GM23338 (cell line): ENCODE measurements at regions not wholly inside any gene's neighbourhood (a gene's known extent, or its start where the extent isn't known, plus 50 kb on each side); places are given as distances from the start of the nearest gene placed in this dataset.

Experiments used
- ATAC-seq: fragments of 200-7000 bp; cut with Tn5 transposase; 3 replicates; pipeline ENCODE4 v1.9.1; 2020
- DNase-seq: peaks from one replicate; pipeline ENCODE4 v3.0.0-alpha.2; 2015; ENCODE audit warnings: low spot score
- H2AFZ ChIP-seq: fragments of 200-600 bp; sonication (generic); 2 replicates; pipeline ENCODE4 v1.8.0; 2016; ENCODE audit warnings: antibody characterized with exemption, mild to moderate bottlenecking, moderate library complexity
- H3F3A ChIP-seq: fragments of 200-600 bp; sonication (generic); replicated peaks from 2 replicates; pipeline ENCODE4 v1.8.0; 2017; ENCODE audit warnings: antibody characterized with exemption, mixed run types, low read depth
- H3K27ac ChIP-seq: fragments of 200-600 bp; sonication (generic); 2 replicates; pipeline ENCODE4 v1.6.1; 2016; ENCODE audit warnings: low read depth
- H3K27me3 ChIP-seq: fragments of 200-600 bp; sonication (generic); 2 replicates; pipeline ENCODE4 v1.8.0; 2016; ENCODE audit warnings: mild to moderate bottlenecking, mixed run types, moderate library complexity; ENCODE audit not compliant: insufficient read depth
- H3K36me3 ChIP-seq: fragments of 200-600 bp; sonication (generic); 2 replicates; pipeline ENCODE4 v1.8.0; 2016; ENCODE audit warnings: mild to moderate bottlenecking; ENCODE audit not compliant: insufficient read depth
- H3K4me1 ChIP-seq: fragments of 200-600 bp; sonication (generic); 2 replicates; pipeline ENCODE4 v1.8.0; 2016; ENCODE audit warnings: mild to moderate bottlenecking, moderate library complexity; ENCODE audit not compliant: insufficient read depth
- H3K4me2 ChIP-seq: fragments of 200-600 bp; sonication (generic); 2 replicates; pipeline ENCODE4 v1.7.1; 2017; ENCODE audit warnings: mixed run types
- H3K4me3 ChIP-seq: fragments of 200-600 bp; sonication (generic); 2 replicates; pipeline ENCODE4 v1.6.1; 2016; ENCODE audit warnings: mixed run types
- H3K79me2 ChIP-seq: fragments of 200-600 bp; sonication (generic); replicated peaks from 2 replicates; pipeline ENCODE4 v1.8.0; 2017; ENCODE audit warnings: mild to moderate bottlenecking; ENCODE audit not compliant: insufficient read depth
- H3K9me2 ChIP-seq: fragments of 200-600 bp; sonication (generic); 2 replicates; pipeline ENCODE4 v1.8.0; 2017; ENCODE audit not compliant: insufficient read depth
- H4K20me1 ChIP-seq: fragments of 200-600 bp; sonication (generic); replicated peaks from 2 replicates; pipeline ENCODE4 v1.8.0; 2017; ENCODE audit warnings: mild to moderate bottlenecking; ENCODE audit not compliant: insufficient read depth
- H3K27ac Mint-ChIP-seq: 2 replicates; pipeline ENCODE4 v1.8.0; 2020; ENCODE audit warnings: inconsistent platforms, mild to moderate bottlenecking, moderate library complexity, mixed read lengths
- H3K27me3 Mint-ChIP-seq: 3 replicates; pipeline ENCODE4 v1.8.0; 2022; ENCODE audit warnings: low read depth, mild to moderate bottlenecking, moderate library complexity, mixed read lengths, inconsistent platforms; ENCODE audit not compliant: insufficient read depth, poor library complexity
- H3K36me3 Mint-ChIP-seq: 3 replicates; pipeline ENCODE4 v1.8.0; 2021; ENCODE audit warnings: low read depth, mild to moderate bottlenecking, inconsistent platforms, moderate library complexity, mixed read lengths
- H3K4me1 Mint-ChIP-seq: 3 replicates; pipeline ENCODE4 v1.8.0; 2020; ENCODE audit warnings: mild to moderate bottlenecking, inconsistent platforms, mixed read lengths
- H3K4me3 Mint-ChIP-seq: 3 replicates; pipeline ENCODE4 v1.8.0; 2021; ENCODE audit warnings: moderate library complexity, mild to moderate bottlenecking, inconsistent platforms, mixed read lengths
- H3K9me3 Mint-ChIP-seq: 3 replicates; pipeline ENCODE4 v1.8.0; 2020; ENCODE audit warnings: moderate library complexity, mild to moderate bottlenecking, inconsistent platforms, mixed read lengths
- EZH2phosphoT487 ChIP-seq: fragments of 200-600 bp; sonication (generic); IDR thresholded peaks from one replicate; pipeline ENCODE4 v1.8.1; 2018; ENCODE audit warnings: antibody characterized with exemption; ENCODE audit not compliant: unreplicated experiment
- JUNB ChIP-seq: IDR thresholded peaks from one replicate; pipeline ENCODE4 v1.6.1; 2016; ENCODE audit warnings: antibody characterized with exemption; ENCODE audit not compliant: unreplicated experiment
- POLR2AphosphoS5 ChIP-seq: IDR thresholded peaks from 2 replicates; pipeline ENCODE4 v1.6.1; 2016; ENCODE audit warnings: antibody characterized with exemption, low read depth
- REST ChIP-seq: IDR thresholded peaks from one replicate; pipeline ENCODE4 v1.6.1; 2018; ENCODE audit warnings: antibody characterized with exemption; ENCODE audit not compliant: unreplicated experiment
- ZNF114 ChIP-seq: fragments of 250-450 bp; sonication (Bioruptor Pico); IDR thresholded peaks from 2 replicates; pipeline ENCODE4 v1.5.0; 2020; ENCODE audit warnings: mild to moderate bottlenecking, moderate library complexity
- ZNF331 ChIP-seq: fragments of 250-450 bp; sonication (Bioruptor Pico); IDR thresholded peaks from 2 replicates; pipeline ENCODE4 v1.5.0; 2020; ENCODE audit warnings: low read depth, mild to moderate bottlenecking, moderate library complexity
- ZNF462 ChIP-seq: fragments of 250-450 bp; sonication (Bioruptor Pico); IDR thresholded peaks from 2 replicates; pipeline ENCODE4 v1.5.0; 2020; ENCODE audit warnings: mild to moderate bottlenecking, moderate library complexity
- TF ChIP-seq, protein P1 (sequence below), 2 experiments: fragments of 200-600 bp in 1 of 2; sonication (generic) in 1 of 2; conservative IDR thresholded peaks; 2 replicates each; pipeline versions ENCODE4 v1.5.1 to v1.6.1; 2016 to 2017; ENCODE audit warnings: antibody characterized with exemption in 2 of 2, low read depth in 2 of 2, mild to moderate bottlenecking in 2 of 2, moderate library complexity in 1 of 2

DNA sequence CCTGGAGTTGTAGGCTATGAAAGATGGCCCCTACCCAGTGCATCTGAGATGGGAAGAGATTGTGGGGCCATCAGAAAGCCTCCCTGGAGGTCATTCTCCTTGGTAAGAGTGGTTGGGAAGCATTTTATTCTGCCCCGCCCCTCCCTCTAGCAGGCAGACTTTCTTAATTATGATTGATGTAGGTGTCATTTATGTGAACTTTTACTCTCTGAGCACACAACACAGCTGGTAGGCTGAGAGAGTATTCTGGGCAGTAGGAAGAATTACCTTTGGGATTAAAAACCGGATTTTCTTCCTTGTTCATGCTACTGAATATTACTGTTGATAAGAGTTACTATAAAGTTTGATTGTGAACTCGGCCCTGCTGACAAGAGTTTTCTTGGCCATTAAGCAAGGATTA lies 266.8 kb downstream of the TTC6 start (continued):
- TF ChIP-seq ZNF462 (CRISPR knock-in tag), result no peak
- TF ChIP-seq EZH2phosphoT487, result no peak
- TF ChIP-seq REST, result no peak
- no peak for TF ChIP-seq ZNF331 (CRISPR knock-in tag)
- no peak for TF ChIP-seq ZNF114 (CRISPR knock-in tag)

DNA sequence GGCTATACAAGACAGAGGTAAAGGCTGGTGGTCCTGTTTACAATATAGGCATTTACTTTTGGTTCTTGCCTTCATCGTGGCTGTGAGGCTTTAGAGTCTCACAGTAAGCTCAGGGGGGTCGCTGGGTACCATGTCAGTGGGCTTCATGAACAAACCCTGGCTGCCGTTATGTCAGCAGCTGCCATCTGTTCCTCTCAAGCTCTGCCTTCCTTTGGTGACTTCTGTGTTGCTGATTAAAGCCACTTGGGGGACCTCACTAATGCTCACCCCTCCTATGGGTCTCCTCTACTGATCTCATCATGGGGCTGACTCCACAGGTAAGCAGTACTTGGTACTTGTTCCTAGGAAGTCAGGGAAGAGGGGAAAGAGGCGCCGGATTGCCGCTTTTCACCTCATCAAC lies 268.7 kb downstream of the TTC6 start:
- Mint-ChIP-seq H3K4me1 (peaks cover 3% of the 10 kb centered on the region), H3K9me3 (no peaks in the 10 kb centered on the region), H3K27ac (no peak overlapping the region), H3K36me3 (no peaks in the 10 kb centered on the region), H3K27me3 (no peaks in the 10 kb centered on the region), H3K4me3 (no peak overlapping the region)
- H3K27ac ChIP-seq, result no peak overlapping the region
- H3K36me3 ChIP-seq, result no peaks in the 10 kb centered on the region
- no peaks in the 10 kb centered on the region for H4K20me1 ChIP-seq
- H3K4me2 ChIP-seq, result no peak overlapping the region
- H3K27me3 ChIP-seq, result no peaks in the 10 kb centered on the region
- DNase-seq (no peak), ATAC-seq (no peak)
- H3K79me2 ChIP-seq, result no peaks in the 10 kb centered on the region
- H3K4me3 ChIP-seq, result no peak overlapping the region
- H2AFZ ChIP-seq, result no peak overlapping the region
- no peaks in the 10 kb centered on the region for H3K4me1 ChIP-seq
- no peaks in the 10 kb centered on the region; the same call in 1 of the 2 replicates for H3K9me2 ChIP-seq
- H3F3A ChIP-seq, result no peaks in the 10 kb centered on the region
- TF ChIP-seq, protein P1, sequence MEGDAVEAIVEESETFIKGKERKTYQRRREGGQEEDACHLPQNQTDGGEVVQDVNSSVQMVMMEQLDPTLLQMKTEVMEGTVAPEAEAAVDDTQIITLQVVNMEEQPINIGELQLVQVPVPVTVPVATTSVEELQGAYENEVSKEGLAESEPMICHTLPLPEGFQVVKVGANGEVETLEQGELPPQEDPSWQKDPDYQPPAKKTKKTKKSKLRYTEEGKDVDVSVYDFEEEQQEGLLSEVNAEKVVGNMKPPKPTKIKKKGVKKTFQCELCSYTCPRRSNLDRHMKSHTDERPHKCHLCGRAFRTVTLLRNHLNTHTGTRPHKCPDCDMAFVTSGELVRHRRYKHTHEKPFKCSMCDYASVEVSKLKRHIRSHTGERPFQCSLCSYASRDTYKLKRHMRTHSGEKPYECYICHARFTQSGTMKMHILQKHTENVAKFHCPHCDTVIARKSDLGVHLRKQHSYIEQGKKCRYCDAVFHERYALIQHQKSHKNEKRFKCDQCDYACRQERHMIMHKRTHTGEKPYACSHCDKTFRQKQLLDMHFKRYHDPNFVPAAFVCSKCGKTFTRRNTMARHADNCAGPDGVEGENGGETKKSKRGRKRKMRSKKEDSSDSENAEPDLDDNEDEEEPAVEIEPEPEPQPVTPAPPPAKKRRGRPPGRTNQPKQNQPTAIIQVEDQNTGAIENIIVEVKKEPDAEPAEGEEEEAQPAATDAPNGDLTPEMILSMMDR (conservative IDR thresholded peaks at IDR 0.05; ENCODE audit: low read depth in 2 of 2), result no peak
- TF ChIP-seq JUNB (no peak), POLR2AphosphoS5 (no peak)
